ENCODE measurements at regions not wholly inside any gene's neighbourhood (a gene's known extent, or its start where the extent isn't known, plus 50 kb on each side); places are given as distances from the start of the nearest gene placed in this dataset.

- Histone ChIP-seq H3K4me3 (no peak overlapping the region), H3K9me3 (no peaks in the 10 kb centered on the region), H3K27me3 (no peaks in the 10 kb centered on the region), H3K36me3 (no peaks in the 10 kb centered on the region), H3K4me1 (no peaks in the 10 kb centered on the region), H3K27ac (no peak overlapping the region)
- TF ChIP-seq, protein P1, sequence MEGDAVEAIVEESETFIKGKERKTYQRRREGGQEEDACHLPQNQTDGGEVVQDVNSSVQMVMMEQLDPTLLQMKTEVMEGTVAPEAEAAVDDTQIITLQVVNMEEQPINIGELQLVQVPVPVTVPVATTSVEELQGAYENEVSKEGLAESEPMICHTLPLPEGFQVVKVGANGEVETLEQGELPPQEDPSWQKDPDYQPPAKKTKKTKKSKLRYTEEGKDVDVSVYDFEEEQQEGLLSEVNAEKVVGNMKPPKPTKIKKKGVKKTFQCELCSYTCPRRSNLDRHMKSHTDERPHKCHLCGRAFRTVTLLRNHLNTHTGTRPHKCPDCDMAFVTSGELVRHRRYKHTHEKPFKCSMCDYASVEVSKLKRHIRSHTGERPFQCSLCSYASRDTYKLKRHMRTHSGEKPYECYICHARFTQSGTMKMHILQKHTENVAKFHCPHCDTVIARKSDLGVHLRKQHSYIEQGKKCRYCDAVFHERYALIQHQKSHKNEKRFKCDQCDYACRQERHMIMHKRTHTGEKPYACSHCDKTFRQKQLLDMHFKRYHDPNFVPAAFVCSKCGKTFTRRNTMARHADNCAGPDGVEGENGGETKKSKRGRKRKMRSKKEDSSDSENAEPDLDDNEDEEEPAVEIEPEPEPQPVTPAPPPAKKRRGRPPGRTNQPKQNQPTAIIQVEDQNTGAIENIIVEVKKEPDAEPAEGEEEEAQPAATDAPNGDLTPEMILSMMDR (IDR thresholded peaks at IDR 0.05), result no peak
- DNase-seq (ENCODE audit: low spot score in 2 of 2), result no peak
- intact Hi-C loops (cut with DNase I), result no loop called here
These were observed 1032.1 kb downstream of the NTRK3 start for GRCh38 chr15:87224404-87224803.

DNA sequence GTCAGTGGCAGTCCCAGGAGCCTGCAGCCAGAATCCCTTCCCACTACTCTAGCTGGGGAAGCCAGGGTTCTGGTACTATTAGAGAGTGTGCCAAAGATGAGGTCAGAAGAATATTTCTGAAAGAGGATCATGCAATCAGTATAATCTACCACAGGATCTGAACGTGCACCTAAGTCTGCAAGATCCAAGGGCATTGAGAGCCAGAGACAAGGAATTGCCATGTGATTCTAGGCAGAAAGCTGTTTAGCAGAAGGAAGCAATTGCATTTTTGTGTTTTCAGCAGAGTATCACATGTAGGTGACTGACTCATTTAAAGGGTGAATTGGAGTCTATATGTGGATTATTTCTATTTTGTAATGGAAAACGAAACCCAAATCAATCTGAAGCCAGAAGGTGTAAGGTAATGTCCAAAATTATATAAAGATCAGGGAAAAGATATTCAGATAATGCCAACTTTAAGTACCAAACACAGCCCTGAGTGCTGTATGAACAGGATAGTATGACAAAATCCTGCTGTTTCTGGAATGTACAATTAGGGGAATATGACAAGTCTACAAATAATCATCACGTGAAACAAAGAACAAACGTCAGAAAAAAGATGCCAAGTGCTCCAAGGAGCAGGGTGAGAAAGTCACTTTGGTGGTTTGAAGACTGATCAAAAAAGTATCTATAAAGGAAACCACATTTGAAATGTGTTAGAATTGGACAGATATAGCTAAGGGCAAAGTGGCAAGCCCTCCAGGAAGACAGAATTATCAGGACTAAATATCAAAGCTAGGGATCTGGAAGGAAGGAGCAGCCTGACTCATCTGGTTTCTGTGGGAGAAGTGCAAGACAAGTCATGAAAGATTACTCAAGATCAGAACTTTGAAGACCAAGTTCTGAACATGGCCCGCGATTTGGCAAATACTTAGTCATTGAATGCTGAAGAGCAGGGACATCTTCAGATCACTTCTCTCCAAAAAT lies 1036.6 kb downstream of the NTRK3 start:
- Histone ChIP-seq H3K9me3 (no peaks in the 10 kb centered on the region), H3K4me3 (no peak overlapping the region), H3K4me1 (no peaks in the 10 kb centered on the region), H3K27ac (no peak overlapping the region), H3K27me3 (no peaks in the 10 kb centered on the region), H3K36me3 (no peaks in the 10 kb centered on the region)
- TF ChIP-seq, protein P1 (IDR thresholded peaks at IDR 0.05), result no peak
- intact Hi-C loops (cut with DNase I), result no loop called here
- no peak for DNase-seq (ENCODE audit: low spot score in 2 of 2)

- Histone ChIP-seq H3K4me1 (no peaks in the 10 kb centered on the region), H3K27me3 (no peaks in the 10 kb centered on the region), H3K9me3 (no peaks in the 10 kb centered on the region), H3K27ac (no peak overlapping the region), H3K4me3 (no peak overlapping the region), H3K36me3 (no peaks in the 10 kb centered on the region)
- intact Hi-C loops (cut with DNase I), result no loop called here
- DNase-seq (ENCODE audit: low spot score in 2 of 2), result no peak
- TF ChIP-seq, protein P1 (IDR thresholded peaks at IDR 0.05), result no peak
These were observed 1041.4 kb downstream of the NTRK3 start for GRCh38 chr15:87215100-87215499.

GRCh38 chr15:87213626-87214025 lies 1042.9 kb downstream of the NTRK3 start:
- TF ChIP-seq, protein P1 (IDR thresholded peaks at IDR 0.05), result no peak
- Histone ChIP-seq H3K27me3 (no peaks in the 10 kb centered on the region), H3K36me3 (no peaks in the 10 kb centered on the region), H3K9me3 (no peaks in the 10 kb centered on the region), H3K4me3 (no peak overlapping the region), H3K27ac (no peak overlapping the region), H3K4me1 (no peaks in the 10 kb centered on the region)
- intact Hi-C loops (cut with DNase I), result no loop called here
- no peak for DNase-seq (ENCODE audit: low spot score in 2 of 2)

- TF ChIP-seq, protein P1 (IDR thresholded peaks at IDR 0.05), result no peak
- Histone ChIP-seq H3K4me3 (no peak overlapping the region), H3K4me1 (no peaks in the 10 kb centered on the region), H3K27me3 (no peaks in the 10 kb centered on the region), H3K9me3 (no peaks in the 10 kb centered on the region), H3K36me3 (no peaks in the 10 kb centered on the region), H3K27ac (no peak overlapping the region)
- no peak for DNase-seq (ENCODE audit: low spot score in 2 of 2)
- intact Hi-C loops (cut with DNase I), result no loop called here
These were observed 1044.5 kb downstream of the NTRK3 start for GRCh38 chr15:87212041-87212440.

Data from ascending aorta (tissue), 2 donors.